SK-N-SH treated with all-trans-retinoic acid at 6 μM for 48 hours (cell line): ENCODE measurements at regions not wholly inside any gene's neighbourhood (a gene's known extent, or its start where the extent isn't known, plus 50 kb on each side); places are given as distances from the start of the nearest gene placed in this dataset.

Experiments used
- ATAC-seq: fragments of 200-7000 bp; cut with Tn5 transposase; 3 replicates; pipeline ENCODE4 v1.9.1; 2020; ENCODE audit warnings: mild to moderate bottlenecking, moderate library complexity
- ARNTL ChIP-seq: fragments of 450-650 bp; formaldehyde crosslinking; IDR thresholded peaks from 2 replicates; pipeline ENCODE4 v1.5.0; 2020; ENCODE audit warnings: low read depth, mild to moderate bottlenecking, moderate library complexity, borderline replicate concordance
- BACH2 ChIP-seq: fragments of 250-450 bp; sonication (Bioruptor Pico); IDR thresholded peaks from 2 replicates; pipeline ENCODE4 v1.9.0; 2021; ENCODE audit warnings: mild to moderate bottlenecking, borderline replicate concordance
- CREB5 ChIP-seq: fragments of 250-450 bp; sonication (Bioruptor Pico); IDR thresholded peaks from 2 replicates; pipeline ENCODE4 v1.5.1; 2020; ENCODE audit warnings: low read depth, mild to moderate bottlenecking, moderate library complexity
- CSDC2 ChIP-seq: fragments of 250-450 bp; sonication (Bioruptor Pico); IDR thresholded peaks from 2 replicates; pipeline ENCODE4 v1.5.0; 2020; ENCODE audit warnings: mild to moderate bottlenecking, moderate library complexity
- CSRNP3 ChIP-seq: fragments of 250-450 bp; sonication (Bioruptor Pico); IDR thresholded peaks from 2 replicates; pipeline ENCODE4 v1.5.1; 2021; ENCODE audit warnings: mild to moderate bottlenecking, moderate library complexity
- ESRRG ChIP-seq: fragments of 250-450 bp; sonication (Bioruptor Pico); IDR thresholded peaks from 2 replicates; pipeline ENCODE4 v1.6.1; 2021; ENCODE audit warnings: mild to moderate bottlenecking
- GLIS3 ChIP-seq: fragments of 250-450 bp; sonication (Bioruptor Pico); IDR thresholded peaks from 2 replicates; pipeline ENCODE4 v1.5.0; 2020; ENCODE audit warnings: mild to moderate bottlenecking, moderate library complexity
- ISL1 ChIP-seq: fragments of 250-450 bp; sonication (Bioruptor Pico); IDR thresholded peaks from 2 replicates; pipeline ENCODE4 v2.1.2; 2022; ENCODE audit warnings: mild to moderate bottlenecking, moderate library complexity
- OSR1 ChIP-seq: fragments of 250-450 bp; sonication (Bioruptor Pico); IDR thresholded peaks from 2 replicates; pipeline ENCODE4 v1.8.0; 2022; ENCODE audit warnings: moderate library complexity, mild to moderate bottlenecking, inconsistent platforms
- PATZ1 ChIP-seq: fragments of 250-450 bp; sonication (Bioruptor Pico); IDR thresholded peaks from 2 replicates; pipeline ENCODE4 v1.8.0; 2020; ENCODE audit warnings: mild to moderate bottlenecking, moderate library complexity, borderline replicate concordance
- POU6F1 ChIP-seq: fragments of 250-450 bp; sonication (Bioruptor Pico); IDR thresholded peaks from 2 replicates; pipeline ENCODE4 v1.8.0; 2021; ENCODE audit warnings: low read depth, mild to moderate bottlenecking, moderate library complexity, borderline replicate concordance
- PPARA ChIP-seq: fragments of 250-450 bp; sonication (Bioruptor Pico); IDR thresholded peaks from 2 replicates; pipeline ENCODE4 v1.5.0; 2020; ENCODE audit warnings: mild to moderate bottlenecking, borderline replicate concordance
- RARB ChIP-seq: fragments of 250-450 bp; sonication (Bioruptor Pico); IDR thresholded peaks from 2 replicates; pipeline ENCODE4 v1.8.0; 2021; ENCODE audit warnings: mild to moderate bottlenecking, moderate library complexity
- SNAI2 ChIP-seq: fragments of 250-450 bp; sonication (Bioruptor Pico); IDR thresholded peaks from 2 replicates; pipeline ENCODE4 v1.5.0; 2020; ENCODE audit warnings: mild to moderate bottlenecking, moderate library complexity
- TCF4 ChIP-seq: fragments of 250-450 bp; sonication (Bioruptor Pico); IDR thresholded peaks from 2 replicates; pipeline ENCODE4 v1.8.0; 2021; ENCODE audit warnings: mild to moderate bottlenecking, moderate library complexity, borderline replicate concordance
- TOX ChIP-seq: fragments of 250-450 bp; sonication (Bioruptor Pico); IDR thresholded peaks from 2 replicates; pipeline ENCODE4 v1.8.0; 2021; ENCODE audit warnings: mild to moderate bottlenecking, moderate library complexity, borderline replicate concordance
- ZC3H10 ChIP-seq: fragments of 250-450 bp; sonication (Bioruptor Pico); IDR thresholded peaks from 2 replicates; pipeline ENCODE4 v1.5.1; 2021; ENCODE audit warnings: mild to moderate bottlenecking, moderate library complexity
- ZFP30 ChIP-seq: fragments of 450-650 bp; formaldehyde crosslinking; IDR thresholded peaks from 2 replicates; pipeline ENCODE4 v1.5.0; 2022; ENCODE audit warnings: mild to moderate bottlenecking, moderate library complexity
- ZNF565 ChIP-seq: fragments of 450-650 bp; formaldehyde crosslinking; conservative IDR thresholded peaks from 2 replicates; pipeline ENCODE4 v1.5.0; 2020; ENCODE audit warnings: low read depth, mild to moderate bottlenecking, moderate library complexity
- ZNF70 ChIP-seq: fragments of 450-650 bp; formaldehyde crosslinking; IDR thresholded peaks from 2 replicates; pipeline ENCODE4 v1.5.0; 2020; ENCODE audit warnings: mild to moderate bottlenecking, moderate library complexity
- ZNF8 ChIP-seq: fragments of 450-650 bp; formaldehyde crosslinking; IDR thresholded peaks from 2 replicates; pipeline ENCODE4 v1.5.0; 2020; ENCODE audit warnings: mild to moderate bottlenecking, moderate library complexity

- ATAC-seq: 0 out of 3 replicates have a peak, but pooled peaks have one; percentile 21
- TF ChIP-seq CSDC2 (CRISPR knock-in tag): no peak
Observed at GRCh38 chrX:51182545-51182944, 150.1 kb upstream of the NUDT10 start.

- TF ChIP-seq PPARA (CRISPR knock-in tag) (no peak), CREB5 (CRISPR knock-in tag) (no peak), ZNF565 (CRISPR knock-in tag) (no peak), ZC3H10 (CRISPR knock-in tag) (no peak), ZNF70 (CRISPR knock-in tag) (no peak), POU6F1 (CRISPR knock-in tag) (no peak), ISL1 (CRISPR knock-in tag) (no peak), ZFP30 (CRISPR knock-in tag) (no peak), ARNTL (CRISPR knock-in tag) (no peak), ESRRG (CRISPR knock-in tag) (no peak), TOX (CRISPR knock-in tag) (no peak), TCF4 (CRISPR knock-in tag) (no peak), RARB (no peak), ZNF8 (CRISPR knock-in tag) (no peak), OSR1 (CRISPR knock-in tag) (no peak)
- ATAC-seq: no peak
Observed at GRCh38 chrX:51192104-51192503, 140.5 kb upstream of the NUDT10 start.

GRCh38 chrX:51215266-51215665 lies 117.4 kb upstream of the NUDT10 start:
- ATAC-seq: no peak
- TF ChIP-seq GLIS3 (CRISPR knock-in tag): no peak
- no peak for TF ChIP-seq SNAI2 (CRISPR knock-in tag)
- no peak for TF ChIP-seq POU6F1 (CRISPR knock-in tag)
- no peak for TF ChIP-seq ZNF70 (CRISPR knock-in tag)
- TF ChIP-seq RARB: no peak
- no peak for TF ChIP-seq ZFP30 (CRISPR knock-in tag)

- TF ChIP-seq POU6F1 (CRISPR knock-in tag) (no peak), CSRNP3 (no peak), ZNF565 (CRISPR knock-in tag) (no peak), PATZ1 (no peak), BACH2 (CRISPR knock-in tag) (no peak), GLIS3 (CRISPR knock-in tag) (no peak), OSR1 (CRISPR knock-in tag) (no peak), CSDC2 (CRISPR knock-in tag) (no peak), ARNTL (CRISPR knock-in tag) (no peak), CREB5 (CRISPR knock-in tag) (no peak)
- ATAC-seq: no peak
Observed at GRCh38 chrX:51215856-51216255, 116.8 kb upstream of the NUDT10 start.
